GM12878 (cell line): ENCODE measurements at regions not wholly inside any gene's neighbourhood (a gene's known extent, or its start where the extent isn't known, plus 50 kb on each side); places are given as distances from the start of the nearest gene placed in this dataset.

Experiments used
- ATAC-seq: fragments of 200-7000 bp; cut with Tn5 transposase; 3 replicates; pipeline ENCODE4 v1.9.1; 2020; ENCODE audit warnings: mild to moderate bottlenecking, moderate library complexity
- BruUV-seq: library from RNA; stranded (reverse); fragments of 400-500 nt; replicated peaks from 2 replicates; lab custom pipeline; 2021; lab: Mats Ljungman, UMichigan
- CTCF ChIA-PET: fragments of 300-600 bp; sonication (Branson Sonifier 250); formaldehyde crosslinking; extraction: SDS; loops from one replicate; lab custom pipeline; 2021; ENCODE audit warnings: inconsistent platforms; lab: Yijun Ruan, JAX
- POLR2A ChIA-PET: fragments of 350-600 bp; formaldehyde crosslinking; extraction: SDS; loops from one replicate; lab custom pipeline; 2021; ENCODE audit warnings: inconsistent platforms; lab: Charles Lee
- RAD21 ChIA-PET: fragments of 300-600 bp; sonication (Branson Sonifier 250); formaldehyde crosslinking; loops from one replicate; lab custom pipeline; 2023; ENCODE audit warnings: antibody characterized with exemption; ENCODE audit not compliant: unreplicated experiment; lab: Charles Lee
- SMC1A ChIA-PET: fragments of 300-600 bp; sonication (Branson Sonifier 250); formaldehyde crosslinking; loops from one replicate; lab custom pipeline; 2023; ENCODE audit not compliant: unreplicated experiment, uncharacterized antibody; lab: Charles Lee
- DNase-seq: peaks from one replicate; pipeline ENCODE4 v3.0.0-alpha.2; 2011; ENCODE audit warnings: low read depth, low spot score
- FAIRE-seq: peaks from 3 replicates; lab custom pipeline; 2011; peaks lifted over from hg19 to GRCh38; lab: Jason Lieb, UNC
- H2AFZ ChIP-seq: 2 replicates; pipeline ENCODE4 v1.6.0; 2011; ENCODE audit warnings: low read depth, low read length, control low read depth; ENCODE audit not compliant: control insufficient read depth
- H3K27ac ChIP-seq: 2 replicates; pipeline ENCODE4 v1.5.1; 2011; ENCODE audit warnings: control low read depth; ENCODE audit not compliant: control insufficient read depth, insufficient read depth
- H3K27me3 ChIP-seq, 2 experiments: replicated peaks in 1 of 2; 2 replicates each; pipeline versions ENCODE4 v1.6.0 to v1.6.1; 2011; ENCODE audit warnings: low read length in 1 of 2; ENCODE audit not compliant: control insufficient read depth in 2 of 2, insufficient read depth in 2 of 2
- H3K36me3 ChIP-seq, 2 experiments: 2 replicates each; pipeline ENCODE4 v1.5.1; 2011; ENCODE audit warnings: low read length in 1 of 2; ENCODE audit not compliant: control insufficient read depth in 2 of 2, insufficient read depth in 2 of 2
- H3K4me1 ChIP-seq: 2 replicates; pipeline ENCODE4 v1.6.1; 2011; ENCODE audit warnings: mild to moderate bottlenecking, low read length, moderate library complexity, mixed read lengths; ENCODE audit not compliant: control insufficient read depth, insufficient read depth
- H3K4me2 ChIP-seq: 2 replicates; pipeline ENCODE4 v1.6.0; 2011; ENCODE audit warnings: control low read depth; ENCODE audit not compliant: control insufficient read depth, insufficient read depth
- H3K4me3 ChIP-seq: fragments of 200-600 bp; sonication (generic); 2 replicates; pipeline ENCODE4 v1.5.1; 2016
- H3K79me2 ChIP-seq: 2 replicates; pipeline ENCODE4 v1.6.0; 2011; ENCODE audit warnings: low read length; ENCODE audit not compliant: control insufficient read depth, insufficient read depth
- H3K9ac ChIP-seq: 2 replicates; pipeline ENCODE4 v1.8.0; 2011; ENCODE audit warnings: low read length, control low read depth, mixed read lengths; ENCODE audit not compliant: control insufficient read depth, insufficient read depth
- H3K9me3 ChIP-seq: replicated peaks from 3 replicates; pipeline ENCODE4 v1.5.1; 2011; ENCODE audit warnings: mild to moderate bottlenecking, low read length; ENCODE audit not compliant: control insufficient read depth, insufficient read depth
- H4K20me1 ChIP-seq: 2 replicates; pipeline ENCODE4 v1.6.0; 2011; ENCODE audit not compliant: control insufficient read depth, insufficient read depth
- BHLHE40 ChIP-seq, 2 experiments: fragments of 450-650 bp in 1 of 2; IDR thresholded peaks; 2 replicates each; pipeline ENCODE4 v1.6.1; 2011 to 2017; ENCODE audit warnings: low read depth in 2 of 2, borderline replicate concordance in 1 of 2, improper control_type of control experiment in 1 of 2, low read length in 1 of 2, mild to moderate bottlenecking in 1 of 2
- BMI1 ChIP-seq: fragments of 450-650 bp; IDR thresholded peaks from 2 replicates; pipeline ENCODE4 v1.6.1; 2016; ENCODE audit warnings: mild to moderate bottlenecking, moderate library complexity, borderline replicate concordance
- CREM ChIP-seq: IDR thresholded peaks from 2 replicates; pipeline ENCODE4 v1.6.1; 2014; ENCODE audit warnings: antibody characterized with exemption, low read depth
- IKZF1 ChIP-seq: fragments of 450-650 bp; conservative IDR thresholded peaks from 2 replicates; pipeline ENCODE4 v1.6.1; 2017; ENCODE audit warnings: antibody characterized with exemption, mild to moderate bottlenecking
- IRF4 ChIP-seq: IDR thresholded peaks from 2 replicates; pipeline ENCODE4 v1.6.1; 2011; ENCODE audit warnings: low read depth, low read length
- JUNB ChIP-seq: IDR thresholded peaks from 2 replicates; pipeline ENCODE4 v1.6.1; 2016; ENCODE audit warnings: antibody characterized with exemption, mild to moderate bottlenecking
- JUND ChIP-seq: IDR thresholded peaks from 2 replicates; pipeline ENCODE4 v1.6.1; 2012; ENCODE audit warnings: low read depth, mild to moderate bottlenecking, low read length, improper control_type of control experiment, moderate library complexity
- NBN ChIP-seq: fragments of 450-650 bp; IDR thresholded peaks from 2 replicates; pipeline ENCODE4 v1.6.1; 2016
- PML ChIP-seq: IDR thresholded peaks from 2 replicates; pipeline ENCODE4 v1.6.1; 2012; ENCODE audit warnings: low read length, inconsistent platforms
- POLR2A ChIP-seq: IDR thresholded peaks from 2 replicates; pipeline ENCODE4 v1.6.1; 2011; ENCODE audit warnings: low read depth, mild to moderate bottlenecking, low read length
- POLR2AphosphoS5 ChIP-seq: IDR thresholded peaks from 2 replicates; pipeline ENCODE4 v1.6.1; 2011; ENCODE audit warnings: mild to moderate bottlenecking, low read length, inconsistent platforms
- POU2F2 ChIP-seq: IDR thresholded peaks from 3 replicates; pipeline ENCODE4 v1.6.1; 2011; ENCODE audit warnings: low read depth, mild to moderate bottlenecking, low read length, borderline replicate concordance
- RUNX3 ChIP-seq: IDR thresholded peaks from 2 replicates; pipeline ENCODE4 v1.6.1; 2012; ENCODE audit warnings: low read length, inconsistent platforms
- SMAD1 ChIP-seq: fragments of 450-650 bp; IDR thresholded peaks from 2 replicates; pipeline ENCODE4 v1.6.1; 2018; ENCODE audit warnings: mild to moderate bottlenecking, low read depth; ENCODE audit not compliant: partially characterized antibody
- SPI1 ChIP-seq: IDR thresholded peaks from 2 replicates; pipeline ENCODE4 v1.6.1; 2011; ENCODE audit warnings: low read depth, mild to moderate bottlenecking, low read length, moderate library complexity, borderline replicate concordance; ENCODE audit not compliant: insufficient read depth
- STAT1 ChIP-seq: fragments of 450-650 bp; conservative IDR thresholded peaks from 2 replicates; pipeline ENCODE4 v1.6.1; 2014; ENCODE audit warnings: antibody characterized with exemption, mild to moderate bottlenecking
- WGBS: methylation state at CpG from one replicate; pipeline ENCODE4 v1.1.6; 2016; ENCODE audit warnings: low lambda C conversion rate; ENCODE audit not compliant: insufficient replicate concordance, insufficient coverage; ENCODE audit errors: missing lambda C conversion rate; 5-methylcytosine and 5-hydroxymethylcytosine counted together
- in situ Hi-C: fragments of 300-500 bp; cut with MboI; formaldehyde crosslinking; loops from 9 replicates; pipeline ENCODE4 v1.14.3; 2018; ENCODE audit warnings: mixed read lengths
- intact Hi-C: fragments of 100-400 bp; cut with micrococcal nuclease; formaldehyde crosslinking; loops from one replicate; pipeline ENCODE4 v1.14.2; 2022; ENCODE audit not compliant: unreplicated experiment
- TF ChIP-seq, protein P1 (sequence below): fragments of 450-650 bp; IDR thresholded peaks from 2 replicates; pipeline ENCODE4 v1.6.1; 2017; ENCODE audit warnings: low read depth, mild to moderate bottlenecking, moderate library complexity

DNA sequence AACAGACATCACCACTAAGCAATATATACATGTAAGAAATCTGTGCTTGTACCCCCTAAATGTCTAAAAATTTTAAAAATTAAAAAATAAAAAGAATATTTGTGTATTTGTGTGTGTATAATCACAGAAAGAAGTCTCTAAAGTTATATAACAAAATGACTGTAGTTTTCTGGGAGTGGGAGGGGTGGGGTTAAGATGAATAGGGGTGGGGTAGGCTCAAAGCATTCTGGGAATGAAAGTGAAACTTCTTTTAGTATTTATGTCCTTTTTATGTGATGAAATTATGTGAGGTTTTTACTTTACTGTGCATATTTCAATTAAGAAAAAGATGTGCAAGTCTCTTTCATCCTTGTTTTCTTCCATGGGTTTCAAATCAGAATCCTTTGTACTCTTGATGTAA is 65.3 kb downstream of the FASLG start:
- intact Hi-C loops (no loop called here), in situ Hi-C loops (no loop called here)
- no peak overlapping the region for H3K27ac ChIP-seq
- no peaks in the 10 kb centered on the region for H4K20me1 ChIP-seq
- H3K4me1 ChIP-seq, result peaks cover 7% of the 10 kb centered on the region
- no peaks in the 10 kb centered on the region for H3K79me2 ChIP-seq
- ChIA-PET RAD21 (no interaction called here), POLR2A (no interaction called here), SMC1A (interaction anchor here (0.9 to 1.4 kb wide), 2 partner anchors 96 to 721 kb away, joined by 3 to 4 read pairs; no protein-coding TSS in a partner anchor), CTCF (interaction anchor here (1.3 to 1.5 kb wide), 2 partner anchors 114 to 722 kb away, joined by 4 to 6 read pairs; no protein-coding TSS in a partner anchor)
- H3K4me3 ChIP-seq, result no peak overlapping the region
- no peaks in the 10 kb centered on the region for H3K27me3 ChIP-seq
- TF ChIP-seq JUND (no peak), NBN (no peak), POLR2A (no peak), BMI1 (no peak)
- BruUV-seq, result no TSS peak
- FAIRE-seq, result no peak
- H3K4me2 ChIP-seq, result no peak overlapping the region
- no peak overlapping the region for H3K9ac ChIP-seq
- no peak for DNase-seq
- H3K36me3 ChIP-seq, result no peaks in the 10 kb centered on the region
- H2AFZ ChIP-seq, result no peak overlapping the region
- peaks cover 2% of the 10 kb centered on the region for H3K9me3 ChIP-seq
- no peak for ATAC-seq

DNA sequence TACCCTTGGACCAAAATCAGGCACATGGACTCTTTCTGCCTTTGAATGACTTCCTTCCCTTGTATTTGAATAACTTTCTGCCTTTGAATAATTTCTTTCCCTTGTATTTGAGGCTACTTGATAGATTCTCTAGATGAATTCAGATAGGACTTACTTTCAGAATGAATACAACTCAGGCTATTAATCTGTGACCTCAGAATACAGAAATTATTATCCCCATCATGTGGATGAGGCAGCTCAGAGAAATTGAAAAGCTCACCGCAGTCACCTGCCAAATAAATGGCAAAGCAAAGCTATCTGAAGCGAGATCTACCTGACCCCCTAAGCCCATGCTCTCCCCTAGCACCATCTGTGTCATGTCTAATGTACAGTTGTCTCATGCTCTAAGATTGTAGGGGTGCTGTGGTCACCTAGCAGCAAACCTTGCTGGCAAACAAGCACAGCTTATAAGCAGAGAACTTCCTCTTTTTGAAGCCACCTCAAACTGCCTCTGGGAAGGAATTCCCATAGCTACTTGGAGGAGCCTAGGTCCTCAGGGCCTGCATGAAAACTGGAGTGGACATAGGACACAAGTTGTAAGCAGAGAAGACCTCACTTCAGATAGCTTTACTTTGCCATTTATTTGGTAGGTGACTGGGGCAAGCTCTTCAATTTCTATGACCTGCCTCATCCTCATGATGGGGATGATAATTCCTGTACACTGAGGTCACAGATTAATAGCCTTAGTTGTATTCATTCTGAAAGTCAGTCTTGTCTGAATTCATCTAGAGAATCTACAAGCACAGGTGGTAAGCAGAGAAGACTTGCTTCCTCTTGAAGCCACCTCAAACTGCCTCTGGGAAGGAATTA is 66.1 kb downstream of the FASLG start:
- no peak overlapping the region for H3K9ac ChIP-seq
- no peaks in the 10 kb centered on the region for H3K27me3 ChIP-seq
- ATAC-seq (peak; percentile 87), DNase-seq (peak; percentile 43), FAIRE-seq (peak; percentile 87)
- no peaks in the 10 kb centered on the region for H3K79me2 ChIP-seq
- H3K4me2 ChIP-seq, result peak overlapping the region; percentile 45
- 2% methylated on average over 2 of the region's 2 CpGs for WGBS
- H3K9me3 ChIP-seq, result peaks cover 2% of the 10 kb centered on the region
- no peak overlapping the region for H2AFZ ChIP-seq
- peak overlapping the region; percentile 8; the same call in 1 of the 2 replicates for H3K4me3 ChIP-seq
- H3K4me1 ChIP-seq, result peaks cover 7% of the 10 kb centered on the region
- ChIA-PET SMC1A (interaction anchor here (0.9 to 2.6 kb wide), 6 partner anchors 11 to 722 kb away, joined by 3 to 10 read pairs (median 4); no protein-coding TSS in a partner anchor), CTCF (interaction anchor here (1.0 to 1.7 kb wide), 8 partner anchors 9 to 723 kb away, joined by 3 to 7 read pairs (median 4); partner anchors contain the start of gene PIGC), POLR2A (interaction anchor here (0.6 kb wide), 1 partner anchor 204 kb away, joined by 4 read pairs; no protein-coding TSS in a partner anchor), RAD21 (interaction anchor here (0.6 kb wide), 1 partner anchor 1493 kb away, joined by 3 read pairs; no protein-coding TSS in a partner anchor)
- no peaks in the 10 kb centered on the region for H3K36me3 ChIP-seq
- BruUV-seq, result no TSS peak
- no peak overlapping the region; the same call in 1 of the 2 replicates for H3K27ac ChIP-seq
- in situ Hi-C loops (no loop called here), intact Hi-C loops (no loop called here)
- H4K20me1 ChIP-seq, result no peaks in the 10 kb centered on the region
- no peak for TF ChIP-seq BHLHE40 (IDR thresholded peaks at IDR 0.05; ENCODE audit: borderline replicate concordance in 1 of 2, low read depth in 2 of 2, low read length in 1 of 2)
- TF ChIP-seq IKZF1, result peak; percentile 22; the same call in 1 of the 2 replicates
- 0 out of 3 replicates have a peak, but pooled peaks have one; percentile 14 for TF ChIP-seq POU2F2
- 0 out of 2 replicates have a peak, but pooled peaks have one; percentile 18 for TF ChIP-seq CREM
- TF ChIP-seq PML, result no peak
- TF ChIP-seq STAT1, result no peak
- peak; percentile 59 for TF ChIP-seq RUNX3
- no peak for TF ChIP-seq POLR2AphosphoS5
- TF ChIP-seq, protein P1, sequence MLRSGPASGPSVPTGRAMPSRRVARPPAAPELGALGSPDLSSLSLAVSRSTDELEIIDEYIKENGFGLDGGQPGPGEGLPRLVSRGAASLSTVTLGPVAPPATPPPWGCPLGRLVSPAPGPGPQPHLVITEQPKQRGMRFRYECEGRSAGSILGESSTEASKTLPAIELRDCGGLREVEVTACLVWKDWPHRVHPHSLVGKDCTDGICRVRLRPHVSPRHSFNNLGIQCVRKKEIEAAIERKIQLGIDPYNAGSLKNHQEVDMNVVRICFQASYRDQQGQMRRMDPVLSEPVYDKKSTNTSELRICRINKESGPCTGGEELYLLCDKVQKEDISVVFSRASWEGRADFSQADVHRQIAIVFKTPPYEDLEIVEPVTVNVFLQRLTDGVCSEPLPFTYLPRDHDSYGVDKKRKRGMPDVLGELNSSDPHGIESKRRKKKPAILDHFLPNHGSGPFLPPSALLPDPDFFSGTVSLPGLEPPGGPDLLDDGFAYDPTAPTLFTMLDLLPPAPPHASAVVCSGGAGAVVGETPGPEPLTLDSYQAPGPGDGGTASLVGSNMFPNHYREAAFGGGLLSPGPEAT, result 0 out of 2 replicates have a peak, but pooled peaks have one; percentile 22
- peak; percentile 44; the same call in 1 of the 2 replicates for TF ChIP-seq IRF4
- peak; percentile 74 for TF ChIP-seq SPI1
- TF ChIP-seq JUNB, result peak; percentile 88
- no peak for TF ChIP-seq SMAD1
